Tibial nerve (tissue), 4 donors: ENCODE measurements at regions not wholly inside any gene's neighbourhood (a gene's known extent, or its start where the extent isn't known, plus 50 kb on each side); places are given as distances from the start of the nearest gene placed in this dataset.

Source experiments
- DNase-seq, 2 donors: peaks; one replicate each; pipeline ENCODE4 v3.0.0-alpha.2; 2019; ENCODE audit warnings: low spot score in 2 of 2
- H3K27ac ChIP-seq, 4 donors: fragments of 200-600 bp; sonication (generic) in 3 of 4; one replicate each; pipeline ENCODE4 v1.5.1; 2017 to 2019; ENCODE audit warnings: mild to moderate bottlenecking in 1 of 4
- H3K27me3 ChIP-seq, 2 donors: fragments of 200-600 bp; sonication (generic) in 1 of 2; one replicate each; pipeline versions ENCODE4 v1.5.1 to v1.6.0; 2017 to 2019
- H3K36me3 ChIP-seq, 3 donors: fragments of 200-600 bp; sonication (generic); one replicate each; pipeline ENCODE4 v1.5.1; 2018 to 2019
- H3K4me1 ChIP-seq, 4 donors: fragments of 200-600 bp; sonication (generic) in 3 of 4; one replicate each; pipeline ENCODE4 v1.5.1; 2017 to 2019
- H3K4me3 ChIP-seq, 4 donors: fragments of 200-600 bp; sonication (generic) in 3 of 4; one replicate each; pipeline ENCODE4 v1.5.1; 2017 to 2019; ENCODE audit warnings: mild to moderate bottlenecking in 1 of 4, moderate library complexity in 1 of 4
- H3K9me3 ChIP-seq, 4 donors: fragments of 200-600 bp; sonication (generic) in 3 of 4; one replicate each; pipeline ENCODE4 v1.5.1; 2017 to 2019
- EP300 ChIP-seq, 2 donors: sonication (generic); formaldehyde crosslinking; IDR thresholded peaks; one replicate each; pipeline ENCODE4 v1.6.1; 2017; ENCODE audit warnings: antibody characterized with exemption in 2 of 2, mild to moderate bottlenecking in 1 of 2
- POLR2A ChIP-seq, 2 donors: fragments of 450-650 bp; IDR thresholded peaks; one replicate each; pipeline ENCODE4 v1.6.1; 2017; ENCODE audit warnings: antibody characterized with exemption in 2 of 2, mild to moderate bottlenecking in 2 of 2, moderate library complexity in 2 of 2
- WGBS, 2 donors: methylation state at CpG; one replicate each; pipeline ENCODE4 v1.1.5; 2018; 5-methylcytosine and 5-hydroxymethylcytosine counted together
- TF ChIP-seq, protein P1 (sequence below), 5 experiments: fragments of 200-600 bp in 3 of 5; fragments of 450-650 bp in 2 of 5; sonication (generic) in 3 of 5; IDR thresholded peaks; one replicate each; pipeline ENCODE4 v1.5.1; 2016 to 2019; ENCODE audit warnings: antibody characterized with exemption in 5 of 5, mild to moderate bottlenecking in 3 of 5, moderate library complexity in 2 of 5

- Histone ChIP-seq H3K9me3 (no peaks in the 10 kb centered on the region), H3K36me3 (no peaks in the 10 kb centered on the region), H3K27me3 (no peaks in the 10 kb centered on the region), H3K4me1 (no peaks in the 10 kb centered on the region), H3K4me3 (no peak overlapping the region), H3K27ac (no peak overlapping the region)
- no peak for DNase-seq
- TF ChIP-seq EP300 (IDR thresholded peaks at IDR 0.05) (no peak), POLR2A (IDR thresholded peaks at IDR 0.05) (no peak)
- TF ChIP-seq, protein P1, sequence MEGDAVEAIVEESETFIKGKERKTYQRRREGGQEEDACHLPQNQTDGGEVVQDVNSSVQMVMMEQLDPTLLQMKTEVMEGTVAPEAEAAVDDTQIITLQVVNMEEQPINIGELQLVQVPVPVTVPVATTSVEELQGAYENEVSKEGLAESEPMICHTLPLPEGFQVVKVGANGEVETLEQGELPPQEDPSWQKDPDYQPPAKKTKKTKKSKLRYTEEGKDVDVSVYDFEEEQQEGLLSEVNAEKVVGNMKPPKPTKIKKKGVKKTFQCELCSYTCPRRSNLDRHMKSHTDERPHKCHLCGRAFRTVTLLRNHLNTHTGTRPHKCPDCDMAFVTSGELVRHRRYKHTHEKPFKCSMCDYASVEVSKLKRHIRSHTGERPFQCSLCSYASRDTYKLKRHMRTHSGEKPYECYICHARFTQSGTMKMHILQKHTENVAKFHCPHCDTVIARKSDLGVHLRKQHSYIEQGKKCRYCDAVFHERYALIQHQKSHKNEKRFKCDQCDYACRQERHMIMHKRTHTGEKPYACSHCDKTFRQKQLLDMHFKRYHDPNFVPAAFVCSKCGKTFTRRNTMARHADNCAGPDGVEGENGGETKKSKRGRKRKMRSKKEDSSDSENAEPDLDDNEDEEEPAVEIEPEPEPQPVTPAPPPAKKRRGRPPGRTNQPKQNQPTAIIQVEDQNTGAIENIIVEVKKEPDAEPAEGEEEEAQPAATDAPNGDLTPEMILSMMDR (IDR thresholded peaks at IDR 0.05) = no peak
These were observed 378.2 kb downstream of the BCL11A start for GRCh38 chr2:60175290-60175689.

GRCh38 chr2:60174146-60174545, 379.3 kb downstream of the BCL11A start:
- DNase-seq = no peak
- TF ChIP-seq, protein P1 (IDR thresholded peaks at IDR 0.05) = no peak
- TF ChIP-seq POLR2A (IDR thresholded peaks at IDR 0.05) = no peak
- Histone ChIP-seq H3K4me3 (no peak overlapping the region), H3K27me3 (no peaks in the 10 kb centered on the region), H3K9me3 (no peaks in the 10 kb centered on the region), H3K36me3 (no peaks in the 10 kb centered on the region), H3K27ac (no peak overlapping the region), H3K4me1 (no peaks in the 10 kb centered on the region)
- 87 to 92% methylated on average over 1 of the region's 1 CpG for WGBS, 2 donors

GRCh38 chr2:60172801-60173200, 380.7 kb downstream of the BCL11A start:
- no peak for DNase-seq
- TF ChIP-seq, protein P1 (IDR thresholded peaks at IDR 0.05) = no peak
- TF ChIP-seq POLR2A (IDR thresholded peaks at IDR 0.05) (no peak), EP300 (IDR thresholded peaks at IDR 0.05) (no peak)

GRCh38 chr2:60170272-60170671, 383.2 kb downstream of the BCL11A start:
- Histone ChIP-seq H3K27me3 (no peaks in the 10 kb centered on the region), H3K4me1 (no peaks in the 10 kb centered on the region), H3K9me3 (no peaks in the 10 kb centered on the region), H3K36me3 (no peaks in the 10 kb centered on the region), H3K27ac (no peak overlapping the region), H3K4me3 (no peak overlapping the region)
- DNase-seq = no peak
- TF ChIP-seq POLR2A (IDR thresholded peaks at IDR 0.05) = no peak
- TF ChIP-seq, protein P1 (IDR thresholded peaks at IDR 0.05) = no peak
- TF ChIP-seq EP300 (IDR thresholded peaks at IDR 0.05) = no peak
- 86 to 91% methylated on average over 3 of the region's 3 CpGs for WGBS, 2 donors

More at GRCh38 chr2:60172801-60173200, 380.7 kb downstream of the BCL11A start:
- no peaks in the 10 kb centered on the region for H3K9me3 ChIP-seq
- H3K4me1 ChIP-seq = no peaks in the 10 kb centered on the region
- no peak overlapping the region for H3K4me3 ChIP-seq
- H3K27ac ChIP-seq = no peak overlapping the region
- H3K36me3 ChIP-seq = no peaks in the 10 kb centered on the region
- WGBS, 2 donors = 90 to 92% methylated on average over 3 of the region's 3 CpGs
- H3K27me3 ChIP-seq = no peaks in the 10 kb centered on the region

DNA sequence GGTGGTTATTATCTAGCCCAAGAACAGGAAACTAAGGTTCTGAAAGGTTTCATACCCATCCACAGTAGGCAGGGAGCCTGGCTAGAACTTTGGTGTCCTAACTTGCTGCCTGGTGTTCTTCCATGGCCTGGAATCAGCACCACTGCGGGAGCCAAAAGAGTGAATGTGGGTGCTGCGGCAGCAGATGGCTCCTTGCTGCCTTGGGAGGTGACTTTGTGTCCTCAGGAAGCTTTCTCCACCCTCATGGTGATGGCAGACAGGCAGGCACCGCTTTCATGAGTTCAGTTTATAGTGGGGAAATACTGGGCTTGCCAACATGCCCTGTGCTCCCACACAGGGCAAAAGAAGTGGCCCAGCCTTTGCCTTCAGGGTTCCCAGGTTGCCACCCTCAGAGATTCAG, 385.2 kb downstream of the BCL11A start:
- TF ChIP-seq EP300 (IDR thresholded peaks at IDR 0.05) (no peak), POLR2A (IDR thresholded peaks at IDR 0.05) (no peak)
- TF ChIP-seq, protein P1 (IDR thresholded peaks at IDR 0.05) = no peak
- Histone ChIP-seq H3K9me3 (no peaks in the 10 kb centered on the region), H3K27ac (no peak overlapping the region), H3K27me3 (no peaks in the 10 kb centered on the region), H3K4me3 (no peak overlapping the region), H3K4me1 (no peaks in the 10 kb centered on the region), H3K36me3 (no peaks in the 10 kb centered on the region)
- DNase-seq = no peak
- WGBS, 2 donors = 90 to 96% methylated on average over 3 of the region's 3 CpGs
